GM12878 (cell line): ENCODE measurements at regions not wholly inside any gene's neighbourhood (a gene's known extent, or its start where the extent isn't known, plus 50 kb on each side); places are given as distances from the start of the nearest gene placed in this dataset.

Source experiments
- ATAC-seq: fragments of 200-7000 bp; cut with Tn5 transposase; 3 replicates; pipeline ENCODE4 v1.9.1; 2020; ENCODE audit warnings: mild to moderate bottlenecking, moderate library complexity
- BruUV-seq: library from RNA; stranded (reverse); fragments of 400-500 nt; replicated peaks from 2 replicates; lab custom pipeline; 2021; lab: Mats Ljungman, UMichigan
- CTCF ChIA-PET: fragments of 300-600 bp; sonication (Branson Sonifier 250); formaldehyde crosslinking; extraction: SDS; loops from one replicate; lab custom pipeline; 2021; ENCODE audit warnings: inconsistent platforms; lab: Yijun Ruan, JAX
- POLR2A ChIA-PET: fragments of 350-600 bp; formaldehyde crosslinking; extraction: SDS; loops from one replicate; lab custom pipeline; 2021; ENCODE audit warnings: inconsistent platforms; lab: Charles Lee
- RAD21 ChIA-PET: fragments of 300-600 bp; sonication (Branson Sonifier 250); formaldehyde crosslinking; loops from one replicate; lab custom pipeline; 2023; ENCODE audit warnings: antibody characterized with exemption; ENCODE audit not compliant: unreplicated experiment; lab: Charles Lee
- SMC1A ChIA-PET: fragments of 300-600 bp; sonication (Branson Sonifier 250); formaldehyde crosslinking; loops from one replicate; lab custom pipeline; 2023; ENCODE audit not compliant: unreplicated experiment, uncharacterized antibody; lab: Charles Lee
- DNase-seq: peaks from one replicate; pipeline ENCODE4 v3.0.0-alpha.2; 2011; ENCODE audit warnings: low read depth, low spot score
- FAIRE-seq: peaks from 3 replicates; lab custom pipeline; 2011; peaks lifted over from hg19 to GRCh38; lab: Jason Lieb, UNC
- H2AFZ ChIP-seq: 2 replicates; pipeline ENCODE4 v1.6.0; 2011; ENCODE audit warnings: low read depth, low read length, control low read depth; ENCODE audit not compliant: control insufficient read depth
- H3K27ac ChIP-seq: 2 replicates; pipeline ENCODE4 v1.5.1; 2011; ENCODE audit warnings: control low read depth; ENCODE audit not compliant: control insufficient read depth, insufficient read depth
- H3K27me3 ChIP-seq, 2 experiments: replicated peaks in 1 of 2; 2 replicates each; pipeline versions ENCODE4 v1.6.0 to v1.6.1; 2011; ENCODE audit warnings: low read length in 1 of 2; ENCODE audit not compliant: control insufficient read depth in 2 of 2, insufficient read depth in 2 of 2
- H3K36me3 ChIP-seq, 2 experiments: 2 replicates each; pipeline ENCODE4 v1.5.1; 2011; ENCODE audit warnings: low read length in 1 of 2; ENCODE audit not compliant: control insufficient read depth in 2 of 2, insufficient read depth in 2 of 2
- H3K4me1 ChIP-seq: 2 replicates; pipeline ENCODE4 v1.6.1; 2011; ENCODE audit warnings: mild to moderate bottlenecking, low read length, moderate library complexity, mixed read lengths; ENCODE audit not compliant: control insufficient read depth, insufficient read depth
- H3K4me2 ChIP-seq: 2 replicates; pipeline ENCODE4 v1.6.0; 2011; ENCODE audit warnings: control low read depth; ENCODE audit not compliant: control insufficient read depth, insufficient read depth
- H3K4me3 ChIP-seq: fragments of 200-600 bp; sonication (generic); 2 replicates; pipeline ENCODE4 v1.5.1; 2016
- H3K79me2 ChIP-seq: 2 replicates; pipeline ENCODE4 v1.6.0; 2011; ENCODE audit warnings: low read length; ENCODE audit not compliant: control insufficient read depth, insufficient read depth
- H3K9ac ChIP-seq: 2 replicates; pipeline ENCODE4 v1.8.0; 2011; ENCODE audit warnings: low read length, control low read depth, mixed read lengths; ENCODE audit not compliant: control insufficient read depth, insufficient read depth
- H3K9me3 ChIP-seq: replicated peaks from 3 replicates; pipeline ENCODE4 v1.5.1; 2011; ENCODE audit warnings: mild to moderate bottlenecking, low read length; ENCODE audit not compliant: control insufficient read depth, insufficient read depth
- H4K20me1 ChIP-seq: 2 replicates; pipeline ENCODE4 v1.6.0; 2011; ENCODE audit not compliant: control insufficient read depth, insufficient read depth
- BMI1 ChIP-seq: fragments of 450-650 bp; IDR thresholded peaks from 2 replicates; pipeline ENCODE4 v1.6.1; 2016; ENCODE audit warnings: mild to moderate bottlenecking, moderate library complexity, borderline replicate concordance
- CBX3 ChIP-seq: fragments of 200-600 bp; sonication (generic); IDR thresholded peaks from 2 replicates; pipeline ENCODE4 v1.6.1; 2016; ENCODE audit warnings: low read depth, borderline replicate concordance
- CREB1 ChIP-seq: IDR thresholded peaks from 2 replicates; pipeline ENCODE4 v1.6.1; 2012; ENCODE audit warnings: low read depth, mild to moderate bottlenecking, inconsistent platforms
- ETV6 ChIP-seq, 2 experiments: fragments of 450-650 bp in 1 of 2; IDR thresholded peaks in 1 of 2; conservative IDR thresholded peaks in 1 of 2; 2 replicates each; pipeline ENCODE4 v1.6.1; 2014; ENCODE audit warnings: antibody characterized with exemption in 1 of 2, borderline replicate concordance in 1 of 2, low read depth in 1 of 2, mild to moderate bottlenecking in 1 of 2, moderate library complexity in 1 of 2
- FOXK2 ChIP-seq: fragments of 450-650 bp; IDR thresholded peaks from 2 replicates; pipeline ENCODE4 v1.6.1; 2017; ENCODE audit warnings: mild to moderate bottlenecking, moderate library complexity
- IRF3 ChIP-seq: fragments of 450-650 bp; IDR thresholded peaks from 2 replicates; pipeline ENCODE4 v1.6.1; 2014; ENCODE audit warnings: mild to moderate bottlenecking
- JUNB ChIP-seq: IDR thresholded peaks from 2 replicates; pipeline ENCODE4 v1.6.1; 2016; ENCODE audit warnings: antibody characterized with exemption, mild to moderate bottlenecking
- MEF2A ChIP-seq: IDR thresholded peaks from 2 replicates; pipeline ENCODE4 v1.6.1; 2011; ENCODE audit warnings: low read depth, mild to moderate bottlenecking, low read length, moderate library complexity; ENCODE audit not compliant: insufficient read depth
- PML ChIP-seq: IDR thresholded peaks from 2 replicates; pipeline ENCODE4 v1.6.1; 2012; ENCODE audit warnings: low read length, inconsistent platforms
- POU2F2 ChIP-seq: IDR thresholded peaks from 3 replicates; pipeline ENCODE4 v1.6.1; 2011; ENCODE audit warnings: low read depth, mild to moderate bottlenecking, low read length, borderline replicate concordance
- RUNX3 ChIP-seq: IDR thresholded peaks from 2 replicates; pipeline ENCODE4 v1.6.1; 2012; ENCODE audit warnings: low read length, inconsistent platforms
- SIX5 ChIP-seq: IDR thresholded peaks from 2 replicates; pipeline ENCODE4 v1.6.1; 2011; ENCODE audit warnings: mild to moderate bottlenecking, low read depth, low read length, moderate library complexity; ENCODE audit not compliant: severe bottlenecking
- USF2 ChIP-seq: IDR thresholded peaks from 2 replicates; pipeline ENCODE4 v1.6.1; 2011; ENCODE audit warnings: low read depth, low read length, improper control_type of control experiment, borderline replicate concordance
- WGBS: methylation state at CpG from one replicate; pipeline ENCODE4 v1.1.6; 2016; ENCODE audit warnings: low lambda C conversion rate; ENCODE audit not compliant: insufficient replicate concordance, insufficient coverage; ENCODE audit errors: missing lambda C conversion rate; 5-methylcytosine and 5-hydroxymethylcytosine counted together
- in situ Hi-C: fragments of 300-500 bp; cut with MboI; formaldehyde crosslinking; loops from 9 replicates; pipeline ENCODE4 v1.14.3; 2018; ENCODE audit warnings: mixed read lengths
- intact Hi-C: fragments of 100-400 bp; cut with micrococcal nuclease; formaldehyde crosslinking; loops from one replicate; pipeline ENCODE4 v1.14.2; 2022; ENCODE audit not compliant: unreplicated experiment
- TF ChIP-seq, protein P1 (sequence below): fragments of 450-650 bp; IDR thresholded peaks from 2 replicates; pipeline ENCODE4 v1.6.1; 2017; ENCODE audit warnings: mild to moderate bottlenecking, moderate library complexity
- TF ChIP-seq, protein P2 (sequence below): IDR thresholded peaks from 2 replicates; pipeline ENCODE4 v1.6.1; 2011; ENCODE audit warnings: low read depth, mild to moderate bottlenecking, low read length, moderate library complexity, borderline replicate concordance; ENCODE audit errors: extremely low read depth

GRCh38 chr7:10855583-10855982, 118.1 kb upstream of the PHF14 start:
- no peak for TF ChIP-seq FOXK2
- TF ChIP-seq IRF3, result no peak
- TF ChIP-seq, protein P1, sequence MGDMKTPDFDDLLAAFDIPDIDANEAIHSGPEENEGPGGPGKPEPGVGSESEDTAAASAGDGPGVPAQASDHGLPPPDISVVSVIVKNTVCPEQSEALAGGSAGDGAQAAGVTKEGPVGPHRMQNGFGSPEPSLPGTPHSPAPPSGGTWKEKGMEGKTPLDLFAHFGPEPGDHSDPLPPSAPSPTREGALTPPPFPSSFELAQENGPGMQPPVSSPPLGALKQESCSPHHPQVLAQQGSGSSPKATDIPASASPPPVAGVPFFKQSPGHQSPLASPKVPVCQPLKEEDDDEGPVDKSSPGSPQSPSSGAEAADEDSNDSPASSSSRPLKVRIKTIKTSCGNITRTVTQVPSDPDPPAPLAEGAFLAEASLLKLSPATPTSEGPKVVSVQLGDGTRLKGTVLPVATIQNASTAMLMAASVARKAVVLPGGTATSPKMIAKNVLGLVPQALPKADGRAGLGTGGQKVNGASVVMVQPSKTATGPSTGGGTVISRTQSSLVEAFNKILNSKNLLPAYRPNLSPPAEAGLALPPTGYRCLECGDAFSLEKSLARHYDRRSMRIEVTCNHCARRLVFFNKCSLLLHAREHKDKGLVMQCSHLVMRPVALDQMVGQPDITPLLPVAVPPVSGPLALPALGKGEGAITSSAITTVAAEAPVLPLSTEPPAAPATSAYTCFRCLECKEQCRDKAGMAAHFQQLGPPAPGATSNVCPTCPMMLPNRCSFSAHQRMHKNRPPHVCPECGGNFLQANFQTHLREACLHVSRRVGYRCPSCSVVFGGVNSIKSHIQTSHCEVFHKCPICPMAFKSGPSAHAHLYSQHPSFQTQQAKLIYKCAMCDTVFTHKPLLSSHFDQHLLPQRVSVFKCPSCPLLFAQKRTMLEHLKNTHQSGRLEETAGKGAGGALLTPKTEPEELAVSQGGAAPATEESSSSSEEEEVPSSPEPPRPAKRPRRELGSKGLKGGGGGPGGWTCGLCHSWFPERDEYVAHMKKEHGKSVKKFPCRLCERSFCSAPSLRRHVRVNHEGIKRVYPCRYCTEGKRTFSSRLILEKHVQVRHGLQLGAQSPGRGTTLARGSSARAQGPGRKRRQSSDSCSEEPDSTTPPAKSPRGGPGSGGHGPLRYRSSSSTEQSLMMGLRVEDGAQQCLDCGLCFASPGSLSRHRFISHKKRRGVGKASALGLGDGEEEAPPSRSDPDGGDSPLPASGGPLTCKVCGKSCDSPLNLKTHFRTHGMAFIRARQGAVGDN, result no peak
- TF ChIP-seq MEF2A, result no peak
- TF ChIP-seq, protein P2, sequence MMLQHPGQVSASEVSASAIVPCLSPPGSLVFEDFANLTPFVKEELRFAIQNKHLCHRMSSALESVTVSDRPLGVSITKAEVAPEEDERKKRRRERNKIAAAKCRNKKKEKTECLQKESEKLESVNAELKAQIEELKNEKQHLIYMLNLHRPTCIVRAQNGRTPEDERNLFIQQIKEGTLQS, result no peak
- TF ChIP-seq POU2F2, result no peak
- no peak for TF ChIP-seq BMI1
- no peak for TF ChIP-seq RUNX3
- TF ChIP-seq CBX3, result no peak
- TF ChIP-seq JUNB, result no peak
- TF ChIP-seq CREB1, result no peak
- no peak for TF ChIP-seq SIX5
- TF ChIP-seq USF2, result no peak
- TF ChIP-seq PML, result no peak
- TF ChIP-seq ETV6 (conservative IDR thresholded peaks at IDR 0.05 in 1 of 2, IDR thresholded peaks at IDR 0.05 in 1 of 2; ENCODE audit: borderline replicate concordance in 1 of 2, low read depth in 1 of 2), result no peak
- Histone ChIP-seq H2AFZ (no peak overlapping the region), H4K20me1 (no peaks in the 10 kb centered on the region), H3K4me2 (no peak overlapping the region), H3K36me3 (no peaks in the 10 kb centered on the region), H3K4me3 (no peak overlapping the region), H3K27ac (no peak overlapping the region), H3K79me2 (no peaks in the 10 kb centered on the region), H3K4me1 (no peaks in the 10 kb centered on the region), H3K9me3 (no peaks in the 10 kb centered on the region), H3K27me3 (no peaks in the 10 kb centered on the region; a peak in 1 of 4 replicates), H3K9ac (no peak overlapping the region)
- ChIA-PET POLR2A (no interaction called here), CTCF (no interaction called here), SMC1A (no interaction called here), RAD21 (no interaction called here)
- FAIRE-seq, result no peak
- BruUV-seq, result no TSS peak
- in situ Hi-C loops, result no loop called here
- intact Hi-C loops, result loop anchor here (10.0 kb wide), 1 partner anchor 59 kb away; no protein-coding TSS in a partner anchor
- no peak for DNase-seq
- 77% methylated on average over 16 of the region's 16 CpGs for WGBS
- ATAC-seq, result no peak
